NOMO-1 treated with DMSO at 0.1 percent for 48 hours (cell line): ENCODE measurements at regions not wholly inside any gene's neighbourhood (a gene's known extent, or its start where the extent isn't known, plus 50 kb on each side); places are given as distances from the start of the nearest gene placed in this dataset.
"Not testable (repeated sequence)": the region's sequence is repeated elsewhere in the genome, so short reads cannot be mapped to it uniquely, and the experiment has no call there.

Experiments used
- DNase-seq: peaks from one replicate; lab custom pipeline; 2025; ENCODE audit not compliant: unreplicated experiment; lab: John Stamatoyannopoulos, UW

- no peak for DNase-seq
Measured at GRCh38 chr4:57199267-57199666, 89.1 kb upstream of the IGFBP7 start.

- DNase-seq: no peak
Measured at GRCh38 chr4:57195622-57196021, 85.4 kb upstream of the IGFBP7 start.

GRCh38 chr4:57194068-57194611, 84.0 kb upstream of the IGFBP7 start:
- DNase-seq: no peak

- no peak for DNase-seq
Measured at GRCh38 chr4:57193209-57193810, 83.1 kb upstream of the IGFBP7 start.

GRCh38 chr4:57191523-57192034, 81.4 kb upstream of the IGFBP7 start:
- no peak for DNase-seq

GRCh38 chr4:57190601-57191481, 80.7 kb upstream of the IGFBP7 start:
- DNase-seq: peak; percentile 4

- DNase-seq: no peak
Measured at GRCh38 chr4:57187246-57187645, 77.1 kb upstream of the IGFBP7 start.

GRCh38 chr4:57184378-57185029, 74.3 kb upstream of the IGFBP7 start:
- peak; percentile 21 for DNase-seq

- DNase-seq: peak; percentile 70
Measured at GRCh38 chr4:57182132-57182874, 72.1 kb upstream of the IGFBP7 start.

- DNase-seq: not testable (repeated sequence)
Measured at GRCh38 chr4:57173136-57173535, 63.0 kb upstream of the IGFBP7 start.

- DNase-seq: no peak
Measured at GRCh38 chr4:57172065-57172464, 61.9 kb upstream of the IGFBP7 start.

GRCh38 chr4:57168982-57169381, 58.8 kb upstream of the IGFBP7 start:
- DNase-seq: no peak

- DNase-seq: peak; percentile 70
Measured at GRCh38 chr4:57163530-57164459, 53.6 kb upstream of the IGFBP7 start.

GRCh38 chr4:57162499-57163019, 52.4 kb upstream of the IGFBP7 start:
- no peak for DNase-seq
